ENCODE measurements at regions not wholly inside any gene's neighbourhood (a gene's known extent, or its start where the extent isn't known, plus 50 kb on each side); places are given as distances from the start of the nearest gene placed in this dataset.

DNA sequence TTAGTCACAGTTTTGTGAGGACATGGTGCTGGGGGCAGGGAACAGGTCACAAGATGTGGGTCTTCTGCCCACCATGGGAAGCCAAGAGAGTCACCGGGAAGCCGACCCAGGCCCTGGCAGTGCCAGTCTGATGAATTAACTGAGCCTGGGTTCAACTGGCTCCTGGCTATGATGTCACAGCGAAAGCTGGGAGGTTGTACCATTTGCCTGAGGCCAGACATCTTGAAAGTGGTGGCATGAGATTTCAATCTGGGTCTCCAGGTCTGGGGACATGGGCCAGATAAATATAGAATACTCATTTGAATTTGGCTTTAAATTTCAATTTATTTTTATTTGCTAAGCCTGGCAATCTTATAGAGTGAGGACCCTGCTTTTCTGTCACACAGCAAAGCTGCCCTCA lies 280.9 kb downstream of the NSG2 start:
- Histone ChIP-seq H3K27me3 (no peaks in the 10 kb centered on the region), H3K9me3 (no peaks in the 10 kb centered on the region), H3K36me3 (no peaks in the 10 kb centered on the region), H3K27ac (no peak overlapping the region), H3K4me3 (no peak overlapping the region), H3K4me1 (no peaks in the 10 kb centered on the region)
- no peak for DNase-seq (ENCODE audit: low spot score)
- TF ChIP-seq, protein P1, sequence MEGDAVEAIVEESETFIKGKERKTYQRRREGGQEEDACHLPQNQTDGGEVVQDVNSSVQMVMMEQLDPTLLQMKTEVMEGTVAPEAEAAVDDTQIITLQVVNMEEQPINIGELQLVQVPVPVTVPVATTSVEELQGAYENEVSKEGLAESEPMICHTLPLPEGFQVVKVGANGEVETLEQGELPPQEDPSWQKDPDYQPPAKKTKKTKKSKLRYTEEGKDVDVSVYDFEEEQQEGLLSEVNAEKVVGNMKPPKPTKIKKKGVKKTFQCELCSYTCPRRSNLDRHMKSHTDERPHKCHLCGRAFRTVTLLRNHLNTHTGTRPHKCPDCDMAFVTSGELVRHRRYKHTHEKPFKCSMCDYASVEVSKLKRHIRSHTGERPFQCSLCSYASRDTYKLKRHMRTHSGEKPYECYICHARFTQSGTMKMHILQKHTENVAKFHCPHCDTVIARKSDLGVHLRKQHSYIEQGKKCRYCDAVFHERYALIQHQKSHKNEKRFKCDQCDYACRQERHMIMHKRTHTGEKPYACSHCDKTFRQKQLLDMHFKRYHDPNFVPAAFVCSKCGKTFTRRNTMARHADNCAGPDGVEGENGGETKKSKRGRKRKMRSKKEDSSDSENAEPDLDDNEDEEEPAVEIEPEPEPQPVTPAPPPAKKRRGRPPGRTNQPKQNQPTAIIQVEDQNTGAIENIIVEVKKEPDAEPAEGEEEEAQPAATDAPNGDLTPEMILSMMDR (IDR thresholded peaks at IDR 0.05), result no peak

DNA sequence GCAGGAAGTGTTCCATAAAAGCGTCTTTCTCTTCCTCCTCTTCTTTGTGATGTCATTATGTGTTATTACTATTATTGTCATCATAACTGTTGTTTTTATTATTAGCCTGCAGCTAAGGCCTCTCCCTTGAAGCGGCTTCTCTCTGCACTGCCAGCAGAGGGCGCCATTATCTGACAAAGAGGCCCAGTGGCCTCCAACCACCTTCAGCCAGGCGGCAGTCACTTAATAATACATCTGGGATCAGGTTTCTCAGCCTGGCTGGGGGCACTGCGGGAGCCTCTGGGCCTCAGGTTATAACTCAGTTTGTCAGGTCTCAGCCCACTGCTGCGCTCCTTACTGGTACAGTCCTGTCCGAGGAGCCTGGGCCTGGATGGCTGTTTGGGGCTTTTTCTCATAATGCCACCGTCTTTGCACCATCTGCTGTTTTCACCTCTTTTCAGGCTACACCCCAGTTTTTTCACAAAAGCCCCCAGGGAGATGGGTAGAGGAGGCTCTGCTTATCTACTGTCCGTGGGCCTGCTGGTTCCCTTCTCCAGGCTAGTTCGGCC lies 281.9 kb downstream of the NSG2 start:
- Histone ChIP-seq H3K9me3 (no peaks in the 10 kb centered on the region), H3K27me3 (no peaks in the 10 kb centered on the region), H3K4me1 (no peaks in the 10 kb centered on the region), H3K36me3 (no peaks in the 10 kb centered on the region), H3K27ac (no peak overlapping the region), H3K4me3 (no peak overlapping the region)
- TF ChIP-seq, protein P1 (IDR thresholded peaks at IDR 0.05), result peak; percentile 52 to 71
- DNase-seq (ENCODE audit: low spot score), result no peak

DNA sequence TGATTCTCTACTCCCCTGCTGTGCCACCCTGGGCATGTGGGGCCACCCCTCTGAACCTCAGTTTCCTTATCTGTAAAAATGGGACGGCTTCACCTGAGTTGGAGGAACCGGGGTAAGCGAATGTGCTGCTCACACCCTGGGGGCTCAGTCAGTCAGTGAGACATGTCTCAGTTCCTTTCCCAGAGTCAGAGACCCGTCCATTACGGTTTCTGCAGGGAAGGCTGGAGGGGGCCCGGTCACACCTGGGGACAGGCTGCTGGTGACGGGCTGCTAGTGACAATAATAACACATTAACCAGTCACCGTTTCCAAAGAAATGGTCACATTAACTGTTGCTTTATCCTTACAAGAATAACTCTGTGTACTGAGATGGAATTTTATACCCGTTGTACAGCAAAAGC lies 282.4 kb downstream of the NSG2 start:
- no peaks in the 10 kb centered on the region for H3K4me1 ChIP-seq
- H3K27ac ChIP-seq, result no peak overlapping the region
- H3K4me3 ChIP-seq, result no peak overlapping the region
- no peaks in the 10 kb centered on the region for H3K36me3 ChIP-seq
- H3K9me3 ChIP-seq, result no peaks in the 10 kb centered on the region
- H3K27me3 ChIP-seq, result no peaks in the 10 kb centered on the region
- no peak for DNase-seq (ENCODE audit: low spot score)
- TF ChIP-seq, protein P1 (IDR thresholded peaks at IDR 0.05), result no peak

DNA sequence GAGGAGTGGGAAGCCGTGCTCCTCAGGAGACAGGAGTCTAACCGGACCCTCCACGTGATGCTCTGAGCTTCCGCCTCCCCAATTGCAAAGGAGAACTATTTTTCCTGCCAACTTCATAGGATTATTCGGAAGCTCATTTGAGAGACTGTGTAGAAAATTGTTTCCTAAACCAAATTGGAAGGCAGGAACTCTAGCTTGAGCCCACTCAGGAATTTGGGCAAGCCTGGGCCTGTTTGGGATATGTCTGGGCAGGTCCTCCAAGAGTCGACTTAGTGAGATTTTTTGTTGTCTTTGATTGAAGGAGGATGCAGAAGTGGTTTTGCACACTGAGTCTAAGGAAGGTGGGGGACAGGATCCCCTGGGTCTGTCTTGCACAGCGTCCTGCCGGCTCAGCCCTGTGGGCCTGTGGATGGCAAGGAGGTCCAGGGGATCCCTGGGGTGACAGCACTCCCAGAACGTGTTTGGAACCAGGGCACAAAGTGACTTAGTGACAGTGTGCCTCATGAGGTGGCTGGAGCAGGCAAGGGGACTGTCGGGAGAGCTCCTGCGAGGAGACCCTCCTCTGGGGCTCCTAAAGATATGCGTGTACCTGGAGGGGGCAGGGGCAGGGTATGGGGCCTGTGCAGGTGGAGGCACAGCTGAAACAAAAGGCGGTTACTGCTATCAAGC lies 283.3 kb downstream of the NSG2 start:
- no peaks in the 10 kb centered on the region for H3K4me1 ChIP-seq
- TF ChIP-seq, protein P1 (IDR thresholded peaks at IDR 0.05), result no peak
- H3K36me3 ChIP-seq, result no peaks in the 10 kb centered on the region
- no peaks in the 10 kb centered on the region for H3K27me3 ChIP-seq
- no peak overlapping the region for H3K27ac ChIP-seq
- H3K4me3 ChIP-seq, result no peak overlapping the region
- DNase-seq (ENCODE audit: low spot score), result no peak
- H3K9me3 ChIP-seq, result no peaks in the 10 kb centered on the region

DNA sequence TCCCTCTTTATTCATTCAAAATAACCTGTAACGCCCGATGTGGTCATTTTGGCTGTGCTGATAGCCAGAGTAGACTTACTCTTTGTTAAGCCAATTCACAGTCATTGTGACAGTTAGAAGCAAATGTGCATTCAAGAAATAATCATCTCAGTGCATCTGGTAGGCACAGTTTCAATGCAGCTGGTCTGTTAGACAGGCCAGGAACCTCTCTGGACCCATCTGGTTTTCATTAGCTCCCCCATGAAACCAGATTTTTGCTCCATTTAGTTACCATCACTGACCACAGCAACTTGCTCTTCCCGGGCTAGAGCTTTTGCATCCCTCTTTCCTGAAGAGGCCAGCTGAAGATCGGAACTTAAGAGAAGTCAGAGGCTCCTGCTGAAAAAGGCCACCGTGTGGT lies 284.2 kb downstream of the NSG2 start:
- Histone ChIP-seq H3K9me3 (no peaks in the 10 kb centered on the region), H3K27ac (no peak overlapping the region), H3K4me1 (no peaks in the 10 kb centered on the region), H3K4me3 (no peak overlapping the region), H3K27me3 (no peaks in the 10 kb centered on the region), H3K36me3 (no peaks in the 10 kb centered on the region)
- DNase-seq (ENCODE audit: low spot score), result no peak
- TF ChIP-seq, protein P1 (IDR thresholded peaks at IDR 0.05), result no peak
